ENCODE measurements at regions not wholly inside any gene's neighbourhood (a gene's known extent, or its start where the extent isn't known, plus 50 kb on each side); places are given as distances from the start of the nearest gene placed in this dataset.
"Not testable (repeated sequence)": the region's sequence is repeated elsewhere in the genome, so short reads cannot be mapped to it uniquely, and the experiment has no call there.

DNA sequence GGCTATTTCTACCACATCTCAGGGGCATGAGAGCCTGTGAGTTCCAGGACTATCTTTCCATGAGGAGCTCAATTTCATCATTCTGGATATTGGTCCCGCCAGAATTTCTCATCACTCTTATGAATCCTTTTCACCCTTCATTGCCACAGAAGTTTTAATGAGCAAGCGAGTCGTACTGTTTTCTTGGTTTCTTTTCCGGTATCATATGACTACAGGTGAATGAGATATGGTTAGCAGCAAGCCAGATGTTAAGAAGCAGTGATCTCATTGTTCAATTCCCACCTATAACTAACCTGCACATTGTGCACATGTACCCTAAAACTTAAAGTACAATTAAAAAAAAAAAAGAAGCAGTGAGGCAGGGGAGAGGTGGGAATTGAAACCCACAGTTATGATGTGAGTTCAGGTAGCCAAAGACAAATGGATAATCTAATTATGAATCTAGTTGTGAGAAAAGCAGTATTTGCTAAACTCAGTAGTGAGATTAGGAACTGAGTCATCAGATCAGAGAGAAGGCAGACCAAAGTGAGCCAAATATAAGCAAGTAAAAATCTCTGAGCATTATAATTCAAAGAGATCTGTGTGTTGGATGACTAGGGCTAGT is 78.0 kb upstream of the ELOVL5 start:
- no peaks in the 10 kb centered on the region for H3K27me3 Mint-ChIP-seq
- no peaks in the 10 kb centered on the region for H3K36me3 Mint-ChIP-seq
- peak overlapping the region; percentile 63 for H3K4me3 Mint-ChIP-seq
- DNase-seq (ENCODE audit: low spot score in 2 of 2): no peak
- peak; percentile 57 for ATAC-seq (ENCODE audit: low read depth)
- peaks cover 31% of the 10 kb centered on the region for H3K4me1 Mint-ChIP-seq
- peak overlapping the region; percentile 68 for H3K27ac Mint-ChIP-seq
- H3K9me3 Mint-ChIP-seq: no peaks in the 10 kb centered on the region

DNA sequence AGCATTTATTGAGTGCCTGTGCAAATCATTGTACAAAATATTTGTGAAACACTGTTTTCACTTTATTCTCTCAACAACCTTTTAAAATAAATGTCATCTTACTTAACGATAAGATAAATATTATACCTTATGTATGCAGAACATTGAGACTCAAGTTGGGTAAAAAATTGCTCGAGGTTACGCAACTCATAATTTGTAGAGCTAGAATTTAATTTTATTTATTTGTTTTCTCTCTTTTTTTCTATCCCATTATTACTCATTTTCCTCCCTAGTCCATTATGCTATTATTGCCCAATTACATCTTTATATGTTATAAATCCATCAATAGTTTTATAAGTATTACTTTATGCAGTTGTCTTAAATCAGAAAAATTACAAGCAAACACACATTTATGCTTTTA is 77.4 kb upstream of the ELOVL5 start:
- Mint-ChIP-seq H3K27me3 (no peaks in the 10 kb centered on the region), H3K27ac (peak overlapping the region; percentile 68), H3K9me3 (no peaks in the 10 kb centered on the region), H3K36me3 (no peaks in the 10 kb centered on the region), H3K4me1 (peaks cover 26% of the 10 kb centered on the region), H3K4me3 (no peak overlapping the region)
- ATAC-seq (ENCODE audit: low read depth) (no peak), DNase-seq (ENCODE audit: low spot score in 2 of 2) (no peak)

DNA sequence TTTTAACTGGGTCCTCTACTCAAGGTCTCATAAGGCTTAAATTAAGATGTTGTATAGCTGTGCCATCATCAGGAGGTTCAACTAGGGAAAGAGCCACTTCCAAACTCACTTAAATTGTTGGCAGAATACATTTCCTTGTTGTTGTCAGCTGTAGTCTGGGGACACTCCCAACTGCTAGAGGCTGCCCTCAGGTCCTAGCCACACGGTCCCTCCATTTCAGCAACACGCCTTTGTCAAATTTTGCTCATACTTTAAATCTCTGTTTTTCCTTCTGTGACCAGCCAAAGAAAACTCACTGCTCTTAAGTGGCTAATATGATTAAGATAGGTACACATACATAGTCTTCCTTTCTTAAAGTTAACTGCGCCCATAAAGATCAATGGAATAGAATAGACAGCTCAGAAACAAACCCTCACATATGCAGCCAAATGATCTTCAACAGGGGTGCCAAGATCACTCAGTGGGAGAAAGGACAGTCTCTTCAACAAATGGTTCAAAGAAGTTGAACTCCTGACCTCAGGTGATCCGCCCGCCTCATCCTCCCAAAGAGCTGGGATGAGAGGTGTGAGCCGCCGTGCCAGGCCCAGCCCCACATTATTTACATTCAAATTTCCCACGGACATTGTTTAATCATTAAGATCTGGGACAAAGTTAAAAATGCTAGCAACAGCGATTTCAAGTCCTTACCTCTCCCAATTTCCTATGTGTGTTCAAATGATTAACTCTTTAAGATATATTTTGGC is 76.4 kb upstream of the ELOVL5 start:
- H3K27me3 Mint-ChIP-seq: no peaks in the 10 kb centered on the region
- no peaks in the 10 kb centered on the region for H3K36me3 Mint-ChIP-seq
- no peak overlapping the region for H3K27ac Mint-ChIP-seq
- peaks cover 26% of the 10 kb centered on the region for H3K4me1 Mint-ChIP-seq
- DNase-seq (ENCODE audit: low spot score in 2 of 2): no peak
- no peak overlapping the region for H3K4me3 Mint-ChIP-seq
- no peak for ATAC-seq (ENCODE audit: low read depth)
- no peaks in the 10 kb centered on the region for H3K9me3 Mint-ChIP-seq

DNA sequence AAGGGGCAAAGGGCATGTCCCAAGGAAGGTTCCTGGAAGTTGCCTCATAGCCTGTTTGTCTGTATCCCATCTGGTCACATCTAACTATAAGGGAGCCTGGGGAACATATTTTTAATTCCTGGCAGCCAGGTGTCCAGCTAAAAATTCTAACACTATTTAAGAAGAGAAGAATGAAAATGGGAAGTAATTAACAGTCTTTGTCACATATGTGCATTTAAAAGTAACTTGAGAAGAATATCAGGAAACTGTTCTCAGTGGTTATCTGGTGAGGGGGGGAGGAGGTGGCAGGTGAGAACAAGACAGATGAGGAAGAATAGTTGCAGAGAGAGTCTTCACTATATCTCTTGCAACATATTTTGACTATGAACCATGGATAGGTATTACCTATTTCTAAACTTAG is 75.5 kb upstream of the ELOVL5 start:
- peak; percentile 78 for ATAC-seq (ENCODE audit: low read depth)
- H3K27me3 Mint-ChIP-seq: no peaks in the 10 kb centered on the region

DNA sequence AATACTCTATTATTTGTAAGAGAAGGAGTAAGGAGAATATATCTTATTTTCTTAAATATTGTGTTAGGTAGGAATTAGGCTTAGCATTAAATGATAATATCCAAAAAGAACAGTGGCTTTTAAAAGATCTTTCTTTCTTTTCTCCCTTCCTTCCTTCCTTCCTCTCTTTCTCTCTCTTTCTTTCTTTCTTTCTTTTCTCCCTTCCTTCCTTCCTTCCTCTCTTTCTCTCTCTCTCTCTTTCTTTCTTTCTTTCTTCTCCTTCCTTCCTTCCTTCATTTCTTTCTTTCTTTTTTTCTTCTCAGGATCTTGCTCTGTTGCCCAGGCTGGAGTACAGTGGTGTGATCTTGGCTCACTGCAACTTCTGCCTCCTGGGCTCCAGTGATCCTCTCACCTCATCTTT is 74.8 kb upstream of the ELOVL5 start:
- H3K4me3 Mint-ChIP-seq; ATAC-seq (ENCODE audit: low read depth); H3K27ac Mint-ChIP-seq; DNase-seq (ENCODE audit: low spot score in 2 of 2); H3K9me3 Mint-ChIP-seq; H3K27me3 Mint-ChIP-seq; H3K36me3 Mint-ChIP-seq: not testable (repeated sequence)
- H3K4me1 Mint-ChIP-seq: peaks cover 21% of the 10 kb centered on the region

More for the DNA sequence above, 75.5 kb upstream of the ELOVL5 start:
- Mint-ChIP-seq H3K4me3 (no peak overlapping the region), H3K27ac (no peak overlapping the region), H3K9me3 (no peaks in the 10 kb centered on the region), H3K36me3 (no peaks in the 10 kb centered on the region), H3K4me1 (peaks cover 25% of the 10 kb centered on the region)
- DNase-seq (ENCODE audit: low spot score in 2 of 2): no peak

DNA sequence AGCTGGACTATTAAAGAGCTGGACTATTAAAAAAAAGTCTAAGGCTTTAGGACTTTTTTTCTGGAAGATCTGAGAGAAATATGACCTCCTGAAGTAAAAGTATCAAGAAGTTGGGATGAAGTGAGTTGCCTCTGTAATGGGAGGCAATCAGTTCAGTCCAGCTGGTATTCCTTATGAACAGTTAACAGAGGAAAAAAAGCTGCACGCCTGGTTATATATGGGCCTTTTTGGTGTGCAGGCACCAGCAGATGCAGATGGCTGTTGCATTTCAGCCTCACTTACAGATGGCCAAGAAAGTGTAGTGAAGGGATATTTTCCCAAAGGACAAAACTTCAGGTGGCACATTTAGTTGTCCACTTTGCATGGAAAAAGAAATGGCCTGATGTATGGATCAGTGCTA is 70.3 kb upstream of the ELOVL5 start:
- DNase-seq (ENCODE audit: low spot score in 2 of 2) (no peak), ATAC-seq (ENCODE audit: low read depth) (no peak)
- Mint-ChIP-seq H3K36me3 (no peaks in the 10 kb centered on the region), H3K4me1 (peaks cover 2% of the 10 kb centered on the region), H3K9me3 (no peaks in the 10 kb centered on the region), H3K4me3 (no peak overlapping the region), H3K27ac (no peak overlapping the region), H3K27me3 (no peaks in the 10 kb centered on the region)

DNA sequence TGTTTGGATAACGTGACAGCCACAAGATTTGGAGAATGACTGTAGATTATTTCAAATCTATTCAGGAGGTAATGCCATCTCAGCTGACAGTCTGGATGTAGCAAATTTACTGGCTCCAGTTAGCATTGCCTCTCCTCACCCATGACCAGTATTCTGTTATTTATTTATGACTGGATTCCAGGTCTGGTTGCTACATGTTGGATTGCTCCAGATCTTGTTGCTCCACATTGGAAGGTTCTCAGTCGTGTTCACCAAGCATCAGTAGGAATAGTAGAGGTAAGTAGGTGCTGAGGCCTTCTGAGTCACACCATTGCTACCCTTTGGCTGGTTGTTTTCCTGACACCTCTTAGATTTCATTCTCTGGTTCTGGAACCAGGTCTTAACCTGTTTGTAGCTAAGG is 69.5 kb upstream of the ELOVL5 start:
- H3K4me3 Mint-ChIP-seq: no peak overlapping the region
- DNase-seq (ENCODE audit: low spot score in 2 of 2) (no peak), ATAC-seq (ENCODE audit: low read depth) (no peak)
- H3K27ac Mint-ChIP-seq: no peak overlapping the region
- no peaks in the 10 kb centered on the region for H3K27me3 Mint-ChIP-seq
- H3K36me3 Mint-ChIP-seq: no peaks in the 10 kb centered on the region
- H3K9me3 Mint-ChIP-seq: no peaks in the 10 kb centered on the region
- H3K4me1 Mint-ChIP-seq: no peaks in the 10 kb centered on the region

DNA sequence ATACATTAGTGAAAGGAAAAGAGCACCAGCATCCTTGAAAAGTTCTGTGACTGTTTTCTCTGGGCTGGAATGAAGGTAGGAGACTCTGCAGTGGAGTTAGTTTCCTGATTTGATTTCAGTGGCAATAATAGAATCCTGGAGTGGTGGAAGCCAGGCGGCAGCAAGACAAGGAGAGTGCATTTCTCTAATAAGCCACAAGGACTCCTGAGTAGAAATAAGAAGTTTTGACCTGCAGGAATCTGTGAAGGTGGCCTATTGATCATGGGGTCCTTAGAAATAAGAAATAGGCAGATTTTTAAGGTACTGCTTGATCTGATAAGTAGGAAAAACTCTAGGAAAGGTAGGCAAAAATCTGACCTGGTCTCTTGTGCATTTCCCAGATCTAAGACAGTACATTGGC is 68.4 kb upstream of the ELOVL5 start:
- no peak for ATAC-seq (ENCODE audit: low read depth)
- H3K36me3 Mint-ChIP-seq: no peaks in the 10 kb centered on the region
- no peak for DNase-seq (ENCODE audit: low spot score in 2 of 2)
- H3K4me3 Mint-ChIP-seq: no peak overlapping the region
- H3K4me1 Mint-ChIP-seq: no peaks in the 10 kb centered on the region
- no peaks in the 10 kb centered on the region for H3K9me3 Mint-ChIP-seq
- H3K27ac Mint-ChIP-seq: no peak overlapping the region
- H3K27me3 Mint-ChIP-seq: no peaks in the 10 kb centered on the region

DNA sequence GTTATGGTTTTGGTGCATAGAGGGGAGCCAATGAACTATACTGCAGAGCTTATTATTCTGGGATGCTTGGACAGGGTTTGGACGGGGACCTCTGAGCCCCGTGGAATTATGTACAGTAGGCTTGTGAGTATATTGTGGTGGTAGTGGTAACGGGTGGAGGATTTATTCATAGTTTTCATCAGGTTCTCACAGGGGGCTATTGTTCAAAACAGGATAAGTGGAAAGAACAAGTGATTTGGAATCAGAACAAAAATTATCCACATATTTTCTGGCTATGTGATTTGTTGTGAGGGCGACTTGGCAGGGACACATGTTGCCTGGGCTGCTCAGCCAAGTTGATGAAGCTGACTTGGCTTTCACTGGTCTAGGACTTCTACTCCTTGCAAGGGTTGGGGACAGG is 64.6 kb upstream of the ELOVL5 start:
- Mint-ChIP-seq H3K36me3 (no peaks in the 10 kb centered on the region), H3K4me1 (peaks cover 5% of the 10 kb centered on the region), H3K27me3 (no peaks in the 10 kb centered on the region), H3K27ac (no peak overlapping the region), H3K9me3 (no peaks in the 10 kb centered on the region), H3K4me3 (no peak overlapping the region)
- ATAC-seq (ENCODE audit: low read depth) (no peak), DNase-seq (ENCODE audit: low spot score in 2 of 2) (no peak)

DNA sequence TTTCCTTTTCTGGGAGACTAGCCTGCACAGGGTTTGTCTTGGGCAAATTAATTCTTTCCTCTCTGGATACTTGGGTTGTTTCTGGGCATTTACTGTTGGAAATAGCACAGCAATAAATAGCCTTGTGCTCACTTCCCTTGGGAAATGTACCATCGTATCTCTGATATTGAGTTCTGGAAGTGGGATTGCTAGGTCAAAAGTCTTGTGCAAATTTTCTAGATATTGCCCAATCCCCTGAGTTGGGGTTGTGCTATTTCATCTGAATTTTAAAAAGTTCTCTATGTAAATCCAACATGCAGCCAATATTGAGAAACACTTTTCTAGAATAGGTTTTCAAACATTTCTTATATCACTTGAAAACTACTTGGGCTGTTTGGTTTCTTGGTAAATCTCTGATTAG is 64.0 kb upstream of the ELOVL5 start:
- Mint-ChIP-seq H3K4me3 (no peak overlapping the region), H3K27ac (no peak overlapping the region), H3K9me3 (no peaks in the 10 kb centered on the region), H3K27me3 (no peaks in the 10 kb centered on the region), H3K36me3 (no peaks in the 10 kb centered on the region), H3K4me1 (peaks cover 5% of the 10 kb centered on the region)
- DNase-seq (ENCODE audit: low spot score in 2 of 2) (no peak), ATAC-seq (ENCODE audit: low read depth) (no peak)

DNA sequence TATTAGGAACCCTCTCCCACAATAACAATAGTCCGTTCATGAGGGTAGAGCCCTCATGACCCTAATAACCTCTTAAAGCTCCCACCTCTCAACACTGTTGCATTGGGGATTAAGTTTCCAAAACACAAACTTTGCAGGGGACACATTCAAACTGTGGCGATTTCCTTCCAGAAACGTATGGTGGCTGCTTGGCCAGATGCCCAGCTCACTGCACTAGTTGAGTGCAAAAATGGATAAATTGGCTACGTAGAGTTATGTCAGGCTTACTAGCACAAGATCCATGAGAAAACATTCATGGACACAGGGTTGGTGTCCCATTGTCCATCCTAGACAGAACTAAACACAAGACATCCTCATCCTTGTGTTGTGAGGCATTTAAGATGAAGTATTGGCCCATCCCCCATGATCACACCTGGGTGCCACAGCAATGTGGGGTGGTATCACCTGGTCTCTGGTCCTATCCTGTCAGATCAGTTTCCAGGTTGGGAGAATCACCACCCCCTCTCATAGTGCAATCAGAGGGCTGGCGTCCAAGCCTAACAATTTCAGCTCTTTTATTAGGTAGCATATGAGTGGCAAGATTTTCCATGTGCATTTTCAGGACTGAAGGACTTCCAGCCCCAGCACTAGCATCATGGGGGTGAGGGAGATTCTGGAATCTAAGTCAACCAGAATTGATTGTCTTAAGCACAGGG is 63.4 kb upstream of the ELOVL5 start:
- H3K27ac Mint-ChIP-seq: no peak overlapping the region
- H3K4me1 Mint-ChIP-seq: peaks cover 5% of the 10 kb centered on the region
- no peaks in the 10 kb centered on the region for H3K27me3 Mint-ChIP-seq
- DNase-seq (ENCODE audit: low spot score in 2 of 2) (no peak), ATAC-seq (ENCODE audit: low read depth) (no peak)
- H3K36me3 Mint-ChIP-seq: no peaks in the 10 kb centered on the region
- H3K9me3 Mint-ChIP-seq: no peaks in the 10 kb centered on the region
- no peak overlapping the region for H3K4me3 Mint-ChIP-seq

DNA sequence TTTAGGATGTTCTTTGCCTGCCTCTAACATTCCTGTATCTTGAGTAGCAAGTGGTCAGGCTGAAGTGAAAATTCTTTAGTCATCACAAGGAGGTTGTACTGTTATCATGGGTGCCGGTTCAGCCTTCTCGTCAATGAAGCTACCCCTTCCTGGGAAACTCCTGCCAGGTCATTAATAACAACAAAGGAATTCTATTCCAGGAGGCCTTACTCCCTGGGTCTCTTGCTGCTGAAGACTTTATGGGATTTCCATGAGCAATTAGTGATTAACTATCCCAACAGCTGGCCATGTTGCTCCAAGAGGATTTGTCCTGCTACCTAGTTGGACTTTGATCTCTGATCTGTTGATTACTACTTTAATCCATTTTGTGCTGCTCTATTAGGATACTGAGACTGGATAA is 62.7 kb upstream of the ELOVL5 start:
- peaks cover 5% of the 10 kb centered on the region for H3K4me1 Mint-ChIP-seq
- no peaks in the 10 kb centered on the region for H3K36me3 Mint-ChIP-seq
- H3K9me3 Mint-ChIP-seq: no peaks in the 10 kb centered on the region
- H3K4me3 Mint-ChIP-seq: no peak overlapping the region
- no peak overlapping the region for H3K27ac Mint-ChIP-seq
- DNase-seq (ENCODE audit: low spot score in 2 of 2): no peak
- H3K27me3 Mint-ChIP-seq: no peaks in the 10 kb centered on the region
- ATAC-seq (ENCODE audit: low read depth): no peak

DNA sequence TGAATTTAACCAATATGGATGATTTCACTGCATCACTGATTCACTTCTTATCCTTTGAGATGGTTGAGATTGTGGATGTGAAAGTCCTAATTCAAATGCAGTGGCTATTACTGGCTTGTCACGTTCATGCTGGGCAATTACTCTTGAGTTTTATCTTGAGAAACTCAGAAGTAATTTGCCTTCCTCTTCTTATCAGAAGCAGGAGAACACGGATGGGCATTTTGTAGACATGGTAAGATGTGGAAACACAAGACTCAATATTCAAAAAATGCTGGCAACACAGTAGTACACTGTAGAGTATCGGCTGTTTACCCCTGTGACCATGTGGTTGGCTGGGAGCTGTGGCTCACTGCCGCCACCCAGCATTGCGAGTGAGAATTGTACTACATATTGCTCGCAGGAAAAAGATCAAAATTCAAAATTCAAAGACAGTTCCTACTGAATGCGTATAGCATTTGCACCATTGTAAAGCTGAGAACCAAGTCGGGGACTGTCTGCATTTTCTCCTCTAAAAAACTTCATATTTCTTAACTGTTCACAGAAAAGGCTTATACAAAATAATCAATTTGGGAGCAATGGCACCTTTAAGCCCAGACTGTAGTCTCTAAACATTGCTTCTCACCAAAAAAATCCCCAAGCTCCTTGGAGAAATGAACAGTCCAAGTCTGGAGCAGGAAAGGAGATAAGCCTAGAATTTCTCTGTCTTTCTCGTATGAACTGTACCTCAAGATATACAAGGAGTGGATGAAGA is 61.9 kb upstream of the ELOVL5 start:
- DNase-seq (ENCODE audit: low spot score in 2 of 2) (peak; percentile 35 to 60), ATAC-seq (ENCODE audit: low read depth) (peak; percentile 99)
- H3K36me3 Mint-ChIP-seq: no peaks in the 10 kb centered on the region
- H3K27ac Mint-ChIP-seq: no peak overlapping the region
- H3K9me3 Mint-ChIP-seq: no peaks in the 10 kb centered on the region
- H3K4me3 Mint-ChIP-seq: peak overlapping the region; percentile 73
- H3K4me1 Mint-ChIP-seq: peaks cover 5% of the 10 kb centered on the region
- no peaks in the 10 kb centered on the region for H3K27me3 Mint-ChIP-seq

DNA sequence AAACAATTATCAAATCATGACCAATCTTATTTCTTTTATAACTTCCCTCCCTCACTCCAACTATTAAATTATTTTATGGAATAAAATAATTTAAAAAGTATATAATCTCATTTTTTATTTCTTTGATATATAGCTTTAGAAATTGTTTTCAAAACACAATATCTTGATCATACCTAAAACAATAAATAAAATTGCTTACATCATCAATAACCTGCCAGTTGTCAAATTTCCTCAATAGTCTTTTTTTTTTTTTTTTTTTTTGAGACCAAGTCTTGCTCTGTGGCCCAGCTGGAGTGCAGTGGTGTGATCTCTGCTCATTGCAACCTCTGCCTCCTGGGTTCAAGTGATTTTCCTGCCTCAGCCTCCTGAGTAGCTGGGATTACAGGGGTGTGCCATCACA is 60.1 kb upstream of the ELOVL5 start:
- no peak for ATAC-seq (ENCODE audit: low read depth)
- H3K4me1 Mint-ChIP-seq: peaks cover 5% of the 10 kb centered on the region

More for the DNA sequence above, 60.1 kb upstream of the ELOVL5 start:
- no peak overlapping the region for H3K4me3 Mint-ChIP-seq
- no peaks in the 10 kb centered on the region for H3K9me3 Mint-ChIP-seq
- H3K27me3 Mint-ChIP-seq: no peaks in the 10 kb centered on the region
- no peak for DNase-seq (ENCODE audit: low spot score in 2 of 2)
- H3K36me3 Mint-ChIP-seq: no peaks in the 10 kb centered on the region
- no peak overlapping the region for H3K27ac Mint-ChIP-seq

Measured in memory B cell (primary cell).